ENCODE measurements at regions not wholly inside any gene's neighbourhood (a gene's known extent, or its start where the extent isn't known, plus 50 kb on each side); places are given as distances from the start of the nearest gene placed in this dataset.
A peak's percentile ranks its signal among the peaks of the same experiment; 100 is the strongest.

GRCh38 chr13:39918620-39919236, 263.3 kb downstream of the COG6 start:
- DNase-seq (ENCODE audit: low read depth) = peak; percentile 54
- TF ChIP-seq MYC (IDR thresholded peaks at IDR 0.05; ENCODE audit: low read depth, low read length) (no peak), POLR2A (IDR thresholded peaks at IDR 0.05; ENCODE audit: extremely low read depth, insufficient read length) (no peak), MAX (IDR thresholded peaks at IDR 0.05; ENCODE audit: low read depth, low read length) (no peak), CTCF (IDR thresholded peaks at IDR 0.05; ENCODE audit: low read depth, low read length) (no peak)
- no peak overlapping the region for H3K4me3 ChIP-seq (ENCODE audit: low read depth, low read length)

- no peak overlapping the region for H3K4me3 ChIP-seq (ENCODE audit: low read depth, low read length)
- TF ChIP-seq MAX (IDR thresholded peaks at IDR 0.05; ENCODE audit: low read depth, low read length) (no peak), CTCF (IDR thresholded peaks at IDR 0.05; ENCODE audit: low read depth, low read length) (no peak), POLR2A (IDR thresholded peaks at IDR 0.05; ENCODE audit: extremely low read depth, insufficient read length) (no peak), MYC (IDR thresholded peaks at IDR 0.05; ENCODE audit: low read depth, low read length) (no peak)
- no peak for DNase-seq (ENCODE audit: low read depth)
Measured at GRCh38 chr13:39920613-39921012, 265.2 kb downstream of the COG6 start.

GRCh38 chr13:39926345-39926744, 270.9 kb downstream of the COG6 start:
- no peak overlapping the region for H3K4me3 ChIP-seq (ENCODE audit: low read depth, low read length)
- no peak for DNase-seq (ENCODE audit: low read depth)
- TF ChIP-seq POLR2A (IDR thresholded peaks at IDR 0.05; ENCODE audit: extremely low read depth, insufficient read length) = no peak
- TF ChIP-seq MAX (IDR thresholded peaks at IDR 0.05; ENCODE audit: low read depth, low read length) = no peak
- TF ChIP-seq MYC (IDR thresholded peaks at IDR 0.05; ENCODE audit: low read depth, low read length) = no peak
- no peak for TF ChIP-seq CTCF (IDR thresholded peaks at IDR 0.05; ENCODE audit: low read depth, low read length)

- H3K4me3 ChIP-seq (ENCODE audit: low read depth, low read length) = no peak overlapping the region
- no peak for DNase-seq (ENCODE audit: low read depth)
- no peak for TF ChIP-seq MYC (IDR thresholded peaks at IDR 0.05; ENCODE audit: low read depth, low read length)
- TF ChIP-seq MAX (IDR thresholded peaks at IDR 0.05; ENCODE audit: low read depth, low read length) = no peak
- TF ChIP-seq POLR2A (IDR thresholded peaks at IDR 0.05; ENCODE audit: extremely low read depth, insufficient read length) = no peak
- no peak for TF ChIP-seq CTCF (IDR thresholded peaks at IDR 0.05; ENCODE audit: low read depth, low read length)
Measured at GRCh38 chr13:39928261-39928660, 272.8 kb downstream of the COG6 start.

GRCh38 chr13:39929583-39929982, 274.1 kb downstream of the COG6 start:
- TF ChIP-seq MAX (IDR thresholded peaks at IDR 0.05; ENCODE audit: low read depth, low read length) = no peak
- no peak for TF ChIP-seq POLR2A (IDR thresholded peaks at IDR 0.05; ENCODE audit: extremely low read depth, insufficient read length)
- TF ChIP-seq CTCF (IDR thresholded peaks at IDR 0.05; ENCODE audit: low read depth, low read length) = no peak
- TF ChIP-seq MYC (IDR thresholded peaks at IDR 0.05; ENCODE audit: low read depth, low read length) = no peak

More at GRCh38 chr13:39929583-39929982, 274.1 kb downstream of the COG6 start:
- DNase-seq (ENCODE audit: low read depth) = no peak
- no peak overlapping the region for H3K4me3 ChIP-seq (ENCODE audit: low read depth, low read length)

Data from NB4 (cell line).